OCI-LY7 (cell line): ENCODE measurements at regions not wholly inside any gene's neighbourhood (a gene's known extent, or its start where the extent isn't known, plus 50 kb on each side); places are given as distances from the start of the nearest gene placed in this dataset.

Experiments used
- BruUV-seq: library from RNA; stranded (reverse); fragments of 400-500 nt; replicated peaks from 2 replicates; lab custom pipeline; 2021; lab: Mats Ljungman, UMichigan
- CTCF ChIA-PET: fragments of 300-600 bp; sonication (Branson Sonifier 250); formaldehyde crosslinking; loops from one replicate; lab custom pipeline; 2022; ENCODE audit warnings: antibody characterized with exemption; ENCODE audit not compliant: unreplicated experiment; lab: Charles Lee
- POLR2A ChIA-PET: fragments of 300-600 bp; sonication (Branson Sonifier 250); formaldehyde crosslinking; loops from one replicate; lab custom pipeline; 2022; ENCODE audit warnings: antibody characterized with exemption; lab: Charles Lee
- DNase-seq: peaks from one replicate; pipeline ENCODE4 v3.0.0-alpha.2; 2015; ENCODE audit warnings: low spot score
- H2AFZ ChIP-seq: fragments of 200-600 bp; sonication (generic), shearing (Covaris generic); 2 replicates; pipeline ENCODE4 v1.6.1; 2014; ENCODE audit warnings: mild to moderate bottlenecking, antibody characterized with exemption, low read length, moderate library complexity
- H3K27ac ChIP-seq: fragments of 200-600 bp; sonication (generic); 2 replicates; pipeline ENCODE4 v1.5.1; 2014; ENCODE audit warnings: mixed run types, low read depth, mild to moderate bottlenecking, moderate library complexity, low read length, inconsistent platforms; ENCODE audit not compliant: poor library complexity, severe bottlenecking
- H3K36me3 ChIP-seq: fragments of 200-600 bp; sonication (generic); 2 replicates; pipeline ENCODE4 v1.6.1; 2014; ENCODE audit warnings: mild to moderate bottlenecking, antibody characterized with exemption, low read length, moderate library complexity, mixed read lengths; ENCODE audit not compliant: insufficient read depth
- H3K4me1 ChIP-seq: fragments of 200-600 bp; sonication (generic); 2 replicates; pipeline ENCODE4 v1.5.1; 2014; ENCODE audit warnings: mild to moderate bottlenecking, low read length; ENCODE audit not compliant: insufficient read depth, poor library complexity, severe bottlenecking
- H3K4me2 ChIP-seq: fragments of 200-600 bp; sonication (generic); 2 replicates; pipeline ENCODE4 v1.6.1; 2014; ENCODE audit warnings: mild to moderate bottlenecking, low read length
- H3K4me3 ChIP-seq: fragments of 200-600 bp; sonication (generic); 2 replicates; pipeline ENCODE4 v1.5.1; 2014; ENCODE audit warnings: mild to moderate bottlenecking, low read depth, low read length; ENCODE audit not compliant: poor library complexity, severe bottlenecking
- H3K79me2 ChIP-seq: fragments of 200-600 bp; sonication (generic); 2 replicates; pipeline ENCODE4 v1.6.1; 2016; ENCODE audit warnings: low read depth, mild to moderate bottlenecking, low read length, moderate library complexity, mixed read lengths; ENCODE audit not compliant: insufficient read depth
- H3K9me2 ChIP-seq: fragments of 200-600 bp; sonication (generic); 2 replicates; pipeline ENCODE4 v1.6.1; 2016; ENCODE audit warnings: mild to moderate bottlenecking, low read length, mixed read lengths; ENCODE audit not compliant: insufficient read depth
- H3K9me3 ChIP-seq: fragments of 200-600 bp; sonication (generic); 2 replicates; pipeline ENCODE4 v1.6.1; 2014; ENCODE audit warnings: mild to moderate bottlenecking, mixed run types, low read length, mixed read lengths
- H4K20me1 ChIP-seq: fragments of 200-600 bp; sonication (generic); 2 replicates; pipeline ENCODE4 v1.6.1; 2014; ENCODE audit warnings: mild to moderate bottlenecking, antibody characterized with exemption, low read length, moderate library complexity, mixed read lengths; ENCODE audit not compliant: insufficient read depth
- EZH2phosphoT487 ChIP-seq: fragments of 200-600 bp; sonication (generic); IDR thresholded peaks from 2 replicates; pipeline ENCODE4 v1.6.1; 2018; ENCODE audit warnings: low read depth, borderline replicate concordance, mild to moderate bottlenecking, mixed run types, antibody characterized with exemption, low read length, moderate library complexity, mixed read lengths
- intact Hi-C: fragments of 100-400 bp; cut with micrococcal nuclease; formaldehyde crosslinking; loops from one replicate; pipeline ENCODE4 v1.10.0; 2022; ENCODE audit not compliant: unreplicated experiment
- TF ChIP-seq, protein P1 (sequence below): fragments of 200-600 bp; sonication (generic); conservative IDR thresholded peaks from 2 replicates; pipeline ENCODE4 v1.5.1; 2014; ENCODE audit warnings: mild to moderate bottlenecking, antibody characterized with exemption, low read length, moderate library complexity, mixed read lengths

DNA sequence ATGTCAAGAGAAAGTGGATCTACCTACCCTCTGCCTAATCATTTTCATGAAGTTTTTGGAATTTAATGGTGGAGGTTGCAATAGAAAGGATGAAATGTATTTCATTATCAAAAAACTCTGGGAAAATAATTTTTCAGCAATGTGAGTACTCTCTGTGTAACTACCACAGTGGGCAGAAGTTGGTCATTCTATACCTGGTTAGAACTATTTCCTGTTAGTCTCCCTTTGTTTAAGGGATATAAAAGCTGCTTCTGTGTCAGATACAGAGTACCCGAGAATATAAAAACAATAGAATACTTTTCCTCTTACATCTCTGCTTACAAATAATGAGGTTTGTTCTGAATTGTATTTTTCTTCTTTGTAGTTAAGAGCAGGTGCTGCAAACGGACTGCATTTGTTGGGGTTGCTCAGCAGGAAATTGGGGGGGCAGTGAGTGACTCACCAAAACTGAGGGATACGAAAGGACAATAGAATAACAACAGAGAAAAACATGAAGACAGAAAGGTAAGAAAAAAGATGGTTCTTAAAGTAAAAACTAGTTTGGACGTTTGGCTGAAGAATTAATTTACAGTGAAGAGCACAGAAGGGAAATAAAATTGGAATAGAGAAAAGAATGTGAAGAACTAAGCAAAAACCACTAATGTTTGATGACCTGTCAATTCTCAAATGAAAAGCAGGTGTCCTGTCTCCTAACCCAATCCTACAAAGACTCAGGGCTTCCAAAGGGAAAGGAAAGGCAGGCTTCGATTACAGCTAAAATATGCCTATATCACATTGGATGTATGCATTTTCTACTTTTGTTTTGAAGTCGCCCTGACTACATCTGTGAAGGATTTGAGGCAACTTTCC, 703.1 kb downstream of the RFPL4B start:
- ChIA-PET POLR2A (no interaction called here), CTCF (no interaction called here)
- Histone ChIP-seq H3K9me3 (no peaks in the 10 kb centered on the region), H4K20me1 (no peaks in the 10 kb centered on the region), H3K79me2 (no peaks in the 10 kb centered on the region), H3K4me2 (no peak overlapping the region), H3K4me3 (no peak overlapping the region), H3K4me1 (no peaks in the 10 kb centered on the region), H3K36me3 (no peaks in the 10 kb centered on the region), H2AFZ (no peak overlapping the region), H3K9me2 (no peaks in the 10 kb centered on the region), H3K27ac (no peak overlapping the region)
- no peak for TF ChIP-seq EZH2phosphoT487
- TF ChIP-seq, protein P1, sequence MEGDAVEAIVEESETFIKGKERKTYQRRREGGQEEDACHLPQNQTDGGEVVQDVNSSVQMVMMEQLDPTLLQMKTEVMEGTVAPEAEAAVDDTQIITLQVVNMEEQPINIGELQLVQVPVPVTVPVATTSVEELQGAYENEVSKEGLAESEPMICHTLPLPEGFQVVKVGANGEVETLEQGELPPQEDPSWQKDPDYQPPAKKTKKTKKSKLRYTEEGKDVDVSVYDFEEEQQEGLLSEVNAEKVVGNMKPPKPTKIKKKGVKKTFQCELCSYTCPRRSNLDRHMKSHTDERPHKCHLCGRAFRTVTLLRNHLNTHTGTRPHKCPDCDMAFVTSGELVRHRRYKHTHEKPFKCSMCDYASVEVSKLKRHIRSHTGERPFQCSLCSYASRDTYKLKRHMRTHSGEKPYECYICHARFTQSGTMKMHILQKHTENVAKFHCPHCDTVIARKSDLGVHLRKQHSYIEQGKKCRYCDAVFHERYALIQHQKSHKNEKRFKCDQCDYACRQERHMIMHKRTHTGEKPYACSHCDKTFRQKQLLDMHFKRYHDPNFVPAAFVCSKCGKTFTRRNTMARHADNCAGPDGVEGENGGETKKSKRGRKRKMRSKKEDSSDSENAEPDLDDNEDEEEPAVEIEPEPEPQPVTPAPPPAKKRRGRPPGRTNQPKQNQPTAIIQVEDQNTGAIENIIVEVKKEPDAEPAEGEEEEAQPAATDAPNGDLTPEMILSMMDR = no peak
- intact Hi-C loops = no loop called here
- no TSS peak for BruUV-seq
- no peak for DNase-seq

DNA sequence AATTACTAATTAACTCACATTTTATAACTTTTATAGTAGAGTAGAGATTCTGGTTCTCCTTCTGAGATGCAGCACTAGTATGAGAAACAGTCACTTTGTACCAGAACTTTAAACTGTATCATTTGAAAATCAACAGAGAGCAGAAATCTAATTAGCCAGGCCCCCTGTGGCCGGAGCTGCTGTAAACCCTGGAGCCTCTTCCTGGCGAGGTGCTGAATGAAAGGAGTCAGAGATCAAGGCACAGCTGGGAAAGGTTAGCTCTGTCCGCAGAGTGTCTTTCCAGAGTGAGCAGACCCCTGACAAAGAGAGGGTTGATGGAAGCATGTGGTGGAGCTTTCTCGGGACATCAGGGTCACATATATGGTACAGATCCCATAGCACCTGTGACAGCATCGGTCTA, 703.8 kb downstream of the RFPL4B start:
- H3K9me3 ChIP-seq = no peaks in the 10 kb centered on the region
- H3K79me2 ChIP-seq = no peaks in the 10 kb centered on the region
- CTCF ChIA-PET = no interaction called here
- H2AFZ ChIP-seq = no peak overlapping the region
- H3K27ac ChIP-seq = no peak overlapping the region
- no peaks in the 10 kb centered on the region for H4K20me1 ChIP-seq
- H3K4me3 ChIP-seq = no peak overlapping the region
- no peaks in the 10 kb centered on the region for H3K9me2 ChIP-seq
- no peak for DNase-seq
- H3K4me1 ChIP-seq = no peaks in the 10 kb centered on the region
- intact Hi-C loops = no loop called here
- no peaks in the 10 kb centered on the region for H3K36me3 ChIP-seq
- TF ChIP-seq EZH2phosphoT487 = no peak
- TF ChIP-seq, protein P1 = no peak
- no TSS peak for BruUV-seq
- no peak overlapping the region for H3K4me2 ChIP-seq
- POLR2A ChIA-PET = no interaction called here

DNA sequence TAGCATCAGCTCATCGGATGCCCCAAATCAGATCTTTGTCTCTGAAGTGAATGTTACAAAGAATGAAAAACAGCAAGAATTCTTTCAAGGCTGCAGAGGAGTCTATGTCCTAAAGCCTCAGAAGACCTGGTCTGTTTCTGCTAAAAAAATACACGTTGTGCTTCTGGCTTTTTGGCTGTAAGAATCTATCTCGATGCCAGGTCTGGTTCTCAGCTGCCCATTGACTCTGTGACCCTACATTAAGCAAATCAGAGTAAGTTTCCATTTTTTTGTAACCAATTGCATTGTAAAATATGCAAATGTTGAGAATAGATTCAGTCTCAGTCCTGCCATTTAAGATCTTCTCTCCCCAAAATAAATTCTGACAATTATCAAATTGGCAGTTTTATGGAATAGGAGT, 705.4 kb downstream of the RFPL4B start:
- no peaks in the 10 kb centered on the region for H3K79me2 ChIP-seq
- intact Hi-C loops = no loop called here
- no peaks in the 10 kb centered on the region for H3K9me3 ChIP-seq
- H3K9me2 ChIP-seq = no peaks in the 10 kb centered on the region
- no peaks in the 10 kb centered on the region for H3K4me1 ChIP-seq
- H3K4me2 ChIP-seq = no peak overlapping the region
- no peak overlapping the region for H3K4me3 ChIP-seq
- CTCF ChIA-PET = no interaction called here
- no TSS peak for BruUV-seq
- DNase-seq = no peak
- TF ChIP-seq EZH2phosphoT487 = no peak
- TF ChIP-seq, protein P1 = no peak
- H3K36me3 ChIP-seq = no peaks in the 10 kb centered on the region
- H3K27ac ChIP-seq = no peak overlapping the region
- H2AFZ ChIP-seq = no peak overlapping the region
- H4K20me1 ChIP-seq = no peaks in the 10 kb centered on the region
- POLR2A ChIA-PET = interaction anchor here (1.0 to 1.4 kb wide), 2 partner anchors 30 to 38 kb away, joined by 3 read pairs; no protein-coding TSS in a partner anchor
